ENCODE measurements at regions not wholly inside any gene's neighbourhood (a gene's known extent, or its start where the extent isn't known, plus 50 kb on each side); places are given as distances from the start of the nearest gene placed in this dataset.

DNA sequence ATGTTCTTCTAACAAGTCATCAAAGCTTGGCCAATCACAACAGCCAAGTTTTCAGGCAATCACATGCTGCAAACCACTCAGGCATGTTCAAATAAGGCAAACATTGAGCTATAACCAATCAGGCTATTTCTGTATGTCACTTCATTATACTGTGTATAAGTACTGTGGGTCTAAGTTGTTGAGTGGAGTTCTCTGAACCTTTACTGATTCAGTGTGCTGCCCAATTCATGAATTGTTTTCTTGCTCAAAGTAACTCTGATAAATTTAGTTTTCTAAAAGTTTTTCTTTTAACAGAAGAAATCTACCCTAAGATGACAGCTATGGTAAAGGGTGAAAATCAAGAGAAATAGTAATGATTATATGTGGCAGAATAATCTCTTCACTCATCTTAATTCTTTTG lies 805.4 kb upstream of the NUDT12 start:
- H2BK20ac ChIP-seq (ENCODE audit: low read depth, low read length): no peak overlapping the region
- no peak overlapping the region for H4K5ac ChIP-seq (ENCODE audit: low read depth, low read length)
- H3K36me3 ChIP-seq (ENCODE audit: control insufficient read depth, insufficient read depth, low read length): no peaks in the 10 kb centered on the region
- H3K79me1 ChIP-seq (ENCODE audit: low read depth in 1 of 2, low read length in 2 of 2): no peaks in the 10 kb centered on the region
- H3K18ac ChIP-seq (ENCODE audit: low read depth, low read length): no peak overlapping the region
- CTCF ChIA-PET: no interaction called here
- no peak overlapping the region for H2BK5ac ChIP-seq (ENCODE audit: low read depth, low read length, poor library complexity, severe bottlenecking)
- dilution Hi-C loops (cut with HindIII; ENCODE audit: low sequenced_read_pairs, unreplicated experiment): no loop called here
- POLR2A ChIA-PET (ENCODE audit: unreplicated experiment): no interaction called here
- H2AK9ac ChIP-seq (replicated peaks; ENCODE audit: low read depth, low read length, poor library complexity): no peak overlapping the region
- no peaks in the 10 kb centered on the region for H3K9me1 ChIP-seq (ENCODE audit: insufficient read depth, low read length)
- H2BK120ac ChIP-seq (ENCODE audit: low read depth, low read length): no peak overlapping the region
- no peak overlapping the region for H2AFZ ChIP-seq (replicated peaks; ENCODE audit: low read length, poor library complexity)
- H4K8ac ChIP-seq (ENCODE audit: low read depth in 2 of 2, low read length in 2 of 2): no peak overlapping the region
- no peak overlapping the region for H3K9ac ChIP-seq (ENCODE audit: low read depth, low read length)
- in situ Hi-C loops (cut with MboI; ENCODE audit: low sequenced_read_pairs): no loop called here
- no peak overlapping the region for H2AK5ac ChIP-seq (ENCODE audit: low read depth, low read length)
- no peak overlapping the region for H3K27ac ChIP-seq (ENCODE audit: insufficient read depth, low read length)
- no peaks in the 10 kb centered on the region for H4K20me1 ChIP-seq (ENCODE audit: insufficient read depth, low read length)
- H2BK15ac ChIP-seq (ENCODE audit: low read depth, low read length): no peak overlapping the region
- no peak overlapping the region for H4K91ac ChIP-seq (ENCODE audit: insufficient read depth, low read depth, low read length)
- H3K4ac ChIP-seq (ENCODE audit: low read depth, low read length): no peak overlapping the region
- no TSS peak for BruUV-seq (replicated peaks)
- no peaks in the 10 kb centered on the region for H3K4me1 ChIP-seq (ENCODE audit: control insufficient read depth, insufficient read depth, low read length)
- H3K23ac ChIP-seq (ENCODE audit: low read depth, low read length): no peak overlapping the region
- intact Hi-C loops (cut with micrococcal nuclease): no loop called here
- H3K14ac ChIP-seq (replicated peaks; ENCODE audit: low read depth, low read length): no peak overlapping the region
- no peaks in the 10 kb centered on the region for H3K27me3 ChIP-seq (ENCODE audit: control insufficient read depth, insufficient read depth, low read length)
- ATAC-seq (ENCODE audit: low read depth) (no peak), DNase-seq (no peak)
- H3K4me3 ChIP-seq (ENCODE audit: insufficient read depth, low read depth, low read length): no peak overlapping the region
- H3K4me2 ChIP-seq (ENCODE audit: low read depth, low read length): no peak overlapping the region
- no peak overlapping the region for H3K56ac ChIP-seq (ENCODE audit: extremely low read depth, insufficient read depth, low read length)
- TF ChIP-seq RCOR1 (IDR thresholded peaks at IDR 0.05; ENCODE audit: insufficient replicate concordance, low read length) (no peak), MAFK (IDR thresholded peaks at IDR 0.05; ENCODE audit: low read depth, low read length) (no peak), RAD21 (IDR thresholded peaks at IDR 0.05; ENCODE audit: low read length) (no peak), MXI1 (IDR thresholded peaks at IDR 0.05; ENCODE audit: borderline replicate concordance, low read depth, low read length) (no peak), BHLHE40 (IDR thresholded peaks at IDR 0.05; ENCODE audit: low read depth, low read length) (no peak), RFX5 (IDR thresholded peaks at IDR 0.05; ENCODE audit: low read depth, low read length) (no peak), CHD1 (IDR thresholded peaks at IDR 0.05; ENCODE audit: low read depth, low read length) (no peak), FOS (IDR thresholded peaks at IDR 0.05; ENCODE audit: low read depth, low read length) (no peak), SMC3 (IDR thresholded peaks at IDR 0.05; ENCODE audit: low read depth, low read length) (no peak), MAZ (IDR thresholded peaks at IDR 0.05; ENCODE audit: borderline replicate concordance, low read depth, low read length) (no peak), CEBPB (IDR thresholded peaks at IDR 0.05; ENCODE audit: low read depth, low read length) (no peak), POLR2A (IDR thresholded peaks at IDR 0.05; ENCODE audit: low read depth, low read length) (no peak), NFE2L2 (IDR thresholded peaks at IDR 0.05; ENCODE audit: low read depth, low read length) (no peak)
- TF ChIP-seq, protein P1, sequence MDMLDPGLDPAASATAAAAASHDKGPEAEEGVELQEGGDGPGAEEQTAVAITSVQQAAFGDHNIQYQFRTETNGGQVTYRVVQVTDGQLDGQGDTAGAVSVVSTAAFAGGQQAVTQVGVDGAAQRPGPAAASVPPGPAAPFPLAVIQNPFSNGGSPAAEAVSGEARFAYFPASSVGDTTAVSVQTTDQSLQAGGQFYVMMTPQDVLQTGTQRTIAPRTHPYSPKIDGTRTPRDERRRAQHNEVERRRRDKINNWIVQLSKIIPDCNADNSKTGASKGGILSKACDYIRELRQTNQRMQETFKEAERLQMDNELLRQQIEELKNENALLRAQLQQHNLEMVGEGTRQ (IDR thresholded peaks at IDR 0.05; ENCODE audit: low read depth, low read length): no peak
- TF ChIP-seq, protein P2, sequence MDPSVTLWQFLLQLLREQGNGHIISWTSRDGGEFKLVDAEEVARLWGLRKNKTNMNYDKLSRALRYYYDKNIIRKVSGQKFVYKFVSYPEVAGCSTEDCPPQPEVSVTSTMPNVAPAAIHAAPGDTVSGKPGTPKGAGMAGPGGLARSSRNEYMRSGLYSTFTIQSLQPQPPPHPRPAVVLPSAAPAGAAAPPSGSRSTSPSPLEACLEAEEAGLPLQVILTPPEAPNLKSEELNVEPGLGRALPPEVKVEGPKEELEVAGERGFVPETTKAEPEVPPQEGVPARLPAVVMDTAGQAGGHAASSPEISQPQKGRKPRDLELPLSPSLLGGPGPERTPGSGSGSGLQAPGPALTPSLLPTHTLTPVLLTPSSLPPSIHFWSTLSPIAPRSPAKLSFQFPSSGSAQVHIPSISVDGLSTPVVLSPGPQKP (IDR thresholded peaks at IDR 0.05; ENCODE audit: borderline replicate concordance, low read depth, low read length): no peak
- TF ChIP-seq, protein P3, sequence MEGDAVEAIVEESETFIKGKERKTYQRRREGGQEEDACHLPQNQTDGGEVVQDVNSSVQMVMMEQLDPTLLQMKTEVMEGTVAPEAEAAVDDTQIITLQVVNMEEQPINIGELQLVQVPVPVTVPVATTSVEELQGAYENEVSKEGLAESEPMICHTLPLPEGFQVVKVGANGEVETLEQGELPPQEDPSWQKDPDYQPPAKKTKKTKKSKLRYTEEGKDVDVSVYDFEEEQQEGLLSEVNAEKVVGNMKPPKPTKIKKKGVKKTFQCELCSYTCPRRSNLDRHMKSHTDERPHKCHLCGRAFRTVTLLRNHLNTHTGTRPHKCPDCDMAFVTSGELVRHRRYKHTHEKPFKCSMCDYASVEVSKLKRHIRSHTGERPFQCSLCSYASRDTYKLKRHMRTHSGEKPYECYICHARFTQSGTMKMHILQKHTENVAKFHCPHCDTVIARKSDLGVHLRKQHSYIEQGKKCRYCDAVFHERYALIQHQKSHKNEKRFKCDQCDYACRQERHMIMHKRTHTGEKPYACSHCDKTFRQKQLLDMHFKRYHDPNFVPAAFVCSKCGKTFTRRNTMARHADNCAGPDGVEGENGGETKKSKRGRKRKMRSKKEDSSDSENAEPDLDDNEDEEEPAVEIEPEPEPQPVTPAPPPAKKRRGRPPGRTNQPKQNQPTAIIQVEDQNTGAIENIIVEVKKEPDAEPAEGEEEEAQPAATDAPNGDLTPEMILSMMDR (conservative IDR thresholded peaks at IDR 0.05; ENCODE audit: low read depth, low read length): no peak
- no peaks in the 10 kb centered on the region for H3K9me3 ChIP-seq (ENCODE audit: control insufficient read depth, insufficient read depth, low read length)

Measured in IMR-90 (cell line).